ENCODE measurements at regions not wholly inside any gene's neighbourhood (a gene's known extent, or its start where the extent isn't known, plus 50 kb on each side); places are given as distances from the start of the nearest gene placed in this dataset.

DNA sequence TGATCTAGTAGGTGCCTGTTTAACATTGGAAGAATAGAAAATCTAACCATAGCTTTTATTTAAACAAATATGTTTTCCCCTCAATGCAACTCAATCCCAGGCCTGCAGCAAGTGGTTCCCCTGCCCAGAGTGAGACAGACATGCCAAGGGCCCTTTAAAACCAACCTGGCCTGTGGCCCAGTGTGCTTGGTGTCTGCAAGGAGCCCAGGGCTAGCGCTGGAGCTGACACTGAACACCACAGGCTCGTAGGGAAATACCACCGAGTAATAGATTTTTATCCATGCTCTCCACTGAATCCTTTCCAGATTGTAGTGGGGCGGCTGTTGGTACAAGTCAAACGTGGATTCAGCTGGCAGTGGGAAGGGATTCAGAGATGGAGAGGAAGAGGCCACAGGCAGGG is 95.6 kb upstream of the NRXN3 start:
- DNase-seq, result no peak

DNA sequence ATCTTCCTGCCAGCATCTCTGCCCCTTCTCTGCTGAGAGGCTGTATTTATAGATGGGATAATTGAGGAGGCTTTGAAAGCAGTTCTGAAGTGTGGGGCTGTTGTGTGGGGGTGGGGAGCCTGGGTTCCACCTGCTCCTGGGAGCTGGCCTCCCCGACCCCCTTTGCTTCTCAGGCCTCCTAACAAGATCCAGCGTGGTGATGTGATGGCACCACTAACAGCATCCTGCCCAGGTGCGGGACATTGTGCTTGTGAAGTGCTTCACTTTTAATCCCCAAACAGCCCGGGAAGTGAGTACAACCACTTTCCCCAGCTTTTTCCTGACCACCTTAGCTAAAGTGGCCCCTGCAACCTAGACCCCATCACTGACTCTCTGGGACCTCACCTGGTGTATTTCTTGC is 95.1 kb upstream of the NRXN3 start:
- DNase-seq, result no peak

DNA sequence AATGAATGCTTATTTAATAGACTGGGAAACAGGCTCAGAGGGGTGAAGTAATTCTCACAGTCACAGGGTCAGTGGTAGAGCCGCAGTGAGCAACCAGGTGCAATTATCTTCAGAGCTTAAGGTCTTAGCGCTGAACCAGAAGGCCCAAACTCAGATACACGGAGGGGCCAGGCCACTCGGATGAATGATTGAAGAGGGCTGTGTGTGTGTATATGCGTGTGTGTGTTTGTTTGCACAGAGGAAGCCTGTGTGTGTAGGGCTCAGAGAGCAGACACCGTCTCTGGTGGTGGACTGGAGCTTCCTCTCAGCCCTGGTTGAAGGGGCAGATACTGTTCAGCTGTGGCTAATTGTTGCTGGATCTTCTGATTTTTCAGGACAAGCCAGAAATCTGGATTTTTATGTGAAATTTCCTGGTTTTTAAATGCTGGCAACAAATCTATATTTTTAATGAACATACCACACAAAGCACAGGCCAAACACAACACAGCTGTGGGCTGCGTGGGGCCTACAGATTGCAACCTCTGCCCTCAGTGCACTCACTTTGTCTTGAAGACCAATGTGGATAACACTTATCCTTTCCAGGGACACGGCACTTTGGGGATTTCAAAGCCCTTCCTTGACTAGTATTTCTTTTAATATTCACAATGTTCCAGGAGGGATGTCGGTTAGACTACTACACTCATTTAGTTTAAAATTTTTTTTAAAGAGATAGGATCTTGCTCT is 94.5 kb upstream of the NRXN3 start:
- no peak for DNase-seq

DNA sequence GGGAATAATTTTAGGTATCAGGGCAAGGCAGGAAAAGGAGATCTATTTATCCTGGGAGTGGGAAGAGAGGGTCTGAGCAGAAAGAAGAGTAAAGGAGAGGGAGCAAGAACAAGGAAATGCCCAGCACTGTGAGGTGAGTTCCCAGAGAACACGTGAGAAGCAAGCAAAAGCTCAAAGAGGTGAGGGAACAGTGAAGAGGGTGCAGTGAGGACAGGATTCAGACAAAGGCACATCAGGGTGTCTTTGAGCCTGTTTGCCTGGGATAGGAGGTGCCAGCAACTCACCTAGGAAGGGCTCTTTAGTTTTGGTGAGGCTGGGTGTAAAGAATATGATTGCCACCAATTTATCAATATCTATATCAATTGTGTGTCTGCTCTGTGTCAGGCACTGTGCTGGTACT is 88.9 kb upstream of the NRXN3 start:
- no peak for DNase-seq

DNA sequence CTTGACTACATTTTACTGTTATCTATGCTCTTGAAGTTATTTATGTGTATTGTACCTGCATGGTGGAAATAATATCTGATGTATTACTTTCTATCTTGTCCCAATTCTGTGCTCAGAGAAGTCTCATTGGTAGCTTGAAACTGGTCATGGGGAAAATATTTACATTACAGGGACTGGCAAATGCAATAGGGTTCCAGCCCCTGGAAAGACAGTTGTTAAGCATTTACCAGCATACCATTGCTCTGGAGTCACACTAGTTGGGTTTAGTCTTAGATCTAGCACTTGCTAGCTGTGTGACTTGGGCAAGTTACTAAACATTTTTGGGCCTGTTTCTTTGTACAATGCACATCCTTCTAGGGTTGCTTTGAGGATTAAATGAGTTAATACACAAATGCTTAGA is 86.3 kb upstream of the NRXN3 start:
- no peak for DNase-seq

DNA sequence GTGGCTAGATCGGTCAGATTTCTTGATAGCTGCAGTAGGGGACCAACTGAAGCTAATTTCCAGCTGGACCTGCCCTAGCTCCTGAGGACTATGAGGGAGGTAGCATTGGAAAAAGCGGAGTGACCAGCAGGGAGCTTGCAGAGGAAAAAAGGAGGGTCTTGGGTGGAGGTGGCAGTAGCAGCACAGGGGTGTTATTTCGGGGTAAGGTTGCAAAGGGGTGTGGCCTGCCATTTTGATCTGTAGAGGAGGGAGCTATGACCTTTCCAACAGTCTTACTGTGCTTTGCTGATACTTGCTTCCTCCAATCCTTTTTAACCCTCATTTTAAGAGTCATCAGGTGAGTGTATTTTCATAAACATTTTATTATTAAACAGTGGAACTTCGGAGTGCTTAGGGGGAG is 83.8 kb upstream of the NRXN3 start:
- no peak for DNase-seq

DNA sequence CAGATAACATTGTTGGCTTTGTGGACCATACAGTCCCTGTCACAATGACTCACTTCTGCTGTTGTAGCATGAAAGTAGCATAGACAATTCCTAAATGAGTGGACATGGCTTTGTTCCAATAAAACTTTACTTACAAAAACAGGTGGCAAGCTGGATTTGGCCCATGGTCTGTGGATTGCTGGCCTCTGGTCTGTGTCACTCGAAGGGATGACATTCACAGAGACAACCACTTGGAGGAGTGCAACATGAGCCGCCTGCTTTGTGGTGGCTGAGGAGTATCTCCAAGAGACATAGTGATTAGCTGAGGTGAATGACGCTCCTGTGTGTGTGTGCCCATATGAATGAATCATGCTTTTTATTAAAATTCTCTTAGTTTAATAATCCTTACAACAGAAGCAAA is 81.3 kb upstream of the NRXN3 start:
- no peak for DNase-seq

DNA sequence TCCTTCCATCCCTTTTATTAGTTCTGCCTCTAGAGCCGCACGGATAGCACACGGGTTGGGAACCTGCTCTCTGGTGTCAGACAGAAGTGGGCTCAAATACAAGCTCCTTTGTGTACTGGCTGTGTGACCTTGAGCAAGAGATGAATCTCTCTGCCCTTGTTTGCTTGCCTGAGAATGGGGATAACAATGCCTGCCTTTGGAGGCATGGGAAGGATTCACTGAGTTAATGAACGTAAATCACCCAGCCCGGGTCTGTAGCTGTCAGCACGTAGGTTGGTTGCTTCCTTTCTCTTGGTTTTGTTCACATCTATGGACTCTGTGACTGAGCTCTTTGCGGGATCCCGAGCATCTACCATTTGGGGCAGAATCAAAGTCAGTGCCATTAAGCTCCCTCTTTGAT is 79.3 kb upstream of the NRXN3 start:
- no peak for DNase-seq

DNA sequence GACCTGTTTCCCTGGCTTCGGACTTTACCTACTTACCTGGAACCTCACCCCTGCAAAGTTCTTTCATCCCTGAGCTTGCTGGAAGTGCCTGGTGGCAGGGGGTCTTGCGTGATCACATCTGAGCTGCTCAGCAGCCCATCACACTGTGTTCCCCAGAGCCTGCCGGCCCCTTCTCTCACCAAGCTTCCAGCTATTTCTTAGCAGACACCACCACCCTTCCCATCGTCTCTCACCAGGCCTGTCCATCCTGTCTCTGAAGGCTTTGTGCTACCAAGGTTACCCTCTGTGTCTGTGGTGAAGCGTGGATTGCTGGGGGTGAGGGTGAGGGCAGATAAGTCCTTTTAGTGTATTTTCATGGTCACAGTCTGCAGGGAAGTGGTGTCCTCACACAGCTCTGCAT is 78.8 kb upstream of the NRXN3 start:
- no peak for DNase-seq

DNA sequence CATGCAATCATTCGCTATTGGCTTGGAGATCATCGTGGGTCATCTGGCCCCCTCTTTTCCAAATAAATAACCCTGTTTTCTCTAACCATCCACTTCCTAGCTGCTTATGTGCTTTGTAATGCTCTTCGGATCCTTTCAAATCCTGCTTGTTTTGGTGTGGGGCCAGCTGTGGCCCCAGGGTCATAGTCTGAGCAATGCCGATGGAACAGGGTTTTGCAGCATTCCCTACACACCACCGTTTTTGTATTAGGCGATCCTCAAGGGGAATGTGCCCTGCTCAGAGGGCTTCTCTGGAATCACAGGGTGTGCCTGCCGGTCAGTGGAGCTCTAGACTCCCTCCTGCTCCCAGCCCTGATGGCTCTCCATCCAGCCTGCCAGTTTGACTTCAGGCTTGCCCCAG is 78.1 kb upstream of the NRXN3 start:
- no peak for DNase-seq

DNA sequence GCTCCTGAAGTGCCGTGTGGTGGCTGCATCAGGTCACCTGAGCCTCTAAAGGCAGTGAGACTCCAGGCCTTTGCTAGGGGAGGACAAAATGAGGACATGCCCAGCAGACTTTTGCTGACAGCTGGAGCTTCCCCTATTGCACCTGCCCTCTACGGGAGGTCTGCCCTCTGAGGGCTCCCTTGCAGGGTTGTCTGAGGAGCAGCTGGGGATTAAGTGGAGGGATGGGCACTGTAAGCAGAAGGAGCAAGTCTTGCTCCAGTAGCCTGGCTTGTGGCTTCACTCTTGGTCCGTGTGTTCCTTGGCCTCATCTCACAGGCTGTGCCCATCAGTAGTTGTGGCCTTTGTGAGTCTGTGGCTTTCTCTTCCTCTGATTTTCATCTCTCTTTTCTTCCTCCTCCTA is 66.9 kb upstream of the NRXN3 start:
- no peak for DNase-seq

DNA sequence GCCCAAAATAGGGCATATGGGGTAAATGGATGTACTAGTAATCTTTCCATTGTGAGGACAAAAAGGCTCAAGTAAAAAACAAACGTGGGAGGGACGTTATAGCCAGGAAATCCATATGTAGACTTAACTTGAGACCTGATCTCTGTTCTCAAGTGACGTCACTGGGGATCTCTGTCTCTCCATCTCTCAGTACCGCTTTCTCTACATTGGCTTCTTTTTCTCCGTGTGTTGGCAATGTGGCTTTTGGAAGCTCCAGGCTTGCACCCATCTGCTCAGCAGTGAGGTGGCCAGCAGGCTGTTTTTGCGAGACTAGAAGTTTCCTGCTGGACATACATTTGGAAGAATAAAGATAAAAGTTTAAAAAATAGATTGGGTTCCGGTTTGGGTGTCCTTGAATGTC is 66.0 kb upstream of the NRXN3 start:
- no peak for DNase-seq

DNA sequence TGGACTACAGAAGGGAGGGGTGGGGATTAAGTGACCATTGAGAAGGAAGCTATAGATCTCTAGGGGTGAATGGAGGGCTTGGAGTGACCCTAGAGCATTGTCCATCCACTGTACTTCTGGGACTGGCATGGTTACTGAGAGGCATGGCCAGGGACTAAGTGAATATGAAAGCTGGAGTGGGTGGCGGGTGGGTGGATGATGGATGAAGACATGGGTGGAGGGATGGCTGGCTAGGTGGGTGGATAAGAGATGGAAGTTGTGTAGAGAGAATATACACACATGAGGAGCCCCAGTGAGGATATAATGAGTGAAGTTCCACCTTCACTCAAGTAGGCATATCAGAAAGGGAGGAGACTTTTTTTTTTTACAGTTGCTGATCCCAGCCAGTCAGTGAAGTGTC is 65.5 kb upstream of the NRXN3 start:
- no peak for DNase-seq

DNA sequence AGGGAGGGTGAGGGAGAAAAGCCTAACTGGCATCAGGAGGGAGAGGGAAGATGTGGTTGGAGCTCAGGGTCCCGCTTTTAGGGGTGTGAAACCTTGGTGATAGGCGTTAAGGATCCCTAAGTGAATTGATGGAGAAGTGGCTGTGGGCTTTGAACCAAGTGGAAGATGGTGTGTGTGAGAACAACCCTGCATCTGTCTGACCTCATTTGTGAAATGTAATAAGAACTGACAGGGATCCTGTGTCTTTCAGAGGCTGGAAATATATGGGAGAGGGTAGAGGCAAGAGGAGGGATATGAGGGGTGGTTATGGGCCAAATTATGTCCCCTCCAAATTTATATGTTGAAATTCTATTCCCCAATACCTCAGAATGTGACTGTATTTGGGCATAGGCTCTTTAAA is 63.8 kb upstream of the NRXN3 start:
- no peak for DNase-seq

DNA sequence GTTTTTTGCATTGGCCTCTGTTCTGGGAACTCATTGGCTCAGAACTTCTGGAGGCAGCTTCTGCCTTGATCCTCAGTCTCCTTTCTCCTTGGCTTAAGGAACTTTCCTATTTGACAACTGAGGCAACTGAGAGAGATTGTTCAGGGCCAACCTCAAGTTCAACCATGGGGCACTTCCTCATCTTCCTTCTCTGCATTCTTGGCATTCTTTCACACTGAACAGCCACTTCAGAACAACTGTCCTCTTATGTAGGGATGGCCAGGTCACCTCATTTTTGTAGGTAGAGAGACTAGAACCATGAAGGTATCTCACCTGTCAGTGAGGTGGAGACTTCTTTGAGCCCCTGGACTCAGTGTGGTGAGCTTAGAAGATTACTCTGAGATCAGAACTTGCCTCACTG is 63.0 kb upstream of the NRXN3 start:
- no peak for DNase-seq

DNA sequence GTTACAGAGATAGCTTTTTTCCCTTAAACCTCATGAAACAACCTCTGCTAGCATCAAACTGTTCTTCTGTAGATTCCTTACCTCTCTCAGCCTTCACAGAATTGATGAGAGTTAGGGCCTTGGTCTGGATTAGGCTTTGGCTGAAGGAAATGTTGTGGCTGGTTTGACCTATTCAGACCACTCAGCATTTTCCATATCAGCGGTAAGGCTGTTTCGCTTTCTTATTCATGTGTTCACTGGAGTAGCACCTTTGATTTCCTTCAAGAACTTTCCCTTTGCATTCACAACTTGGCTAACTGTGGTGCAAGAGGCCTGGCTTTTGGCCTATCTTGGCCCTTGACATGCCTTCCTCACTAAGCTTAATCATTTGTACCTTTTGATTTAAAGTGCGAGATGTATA is 50.7 kb upstream of the NRXN3 start:
- DNase-seq, result no peak
